ENCODE measurements at regions not wholly inside any gene's neighbourhood (a gene's known extent, or its start where the extent isn't known, plus 50 kb on each side); places are given as distances from the start of the nearest gene placed in this dataset.

- TF ChIP-seq NRF1 (IDR thresholded peaks at IDR 0.05; ENCODE audit: low read depth, low read length): no peak
- no peak for TF ChIP-seq CHD1 (IDR thresholded peaks at IDR 0.05; ENCODE audit: low read depth, low read length)
- no peak for TF ChIP-seq SAP30 (IDR thresholded peaks at IDR 0.05; ENCODE audit: insufficient read depth, insufficient replicate concordance, low read length)
Measured at GRCh38 chr3:76760336-76760735, 279.6 kb upstream of the ROBO2 start (continued).

Measured in H1 (cell line).